Neuron (in vitro differentiated cells): ENCODE measurements at regions not wholly inside any gene's neighbourhood (a gene's known extent, or its start where the extent isn't known, plus 50 kb on each side); places are given as distances from the start of the nearest gene placed in this dataset.

Experiments
- H2AFZ ChIP-seq: one replicate; pipeline ENCODE4 v1.6.1; 2013; ENCODE audit warnings: low read depth, mild to moderate bottlenecking, inconsistent platforms, low read length, moderate library complexity
- H3K27me3 ChIP-seq: one replicate; pipeline ENCODE4 v1.6.1; 2013; ENCODE audit warnings: low read length; ENCODE audit not compliant: insufficient read depth
- H3K36me3 ChIP-seq: one replicate; pipeline ENCODE4 v1.6.1; 2013; ENCODE audit warnings: low read length; ENCODE audit not compliant: insufficient read depth
- H3K4me1 ChIP-seq: one replicate; pipeline ENCODE4 v1.6.1; 2013; ENCODE audit warnings: low read length; ENCODE audit not compliant: insufficient read depth
- H3K4me3 ChIP-seq: 2 replicates; pipeline ENCODE4 v1.5.1; 2013; ENCODE audit warnings: mild to moderate bottlenecking, low read length, moderate library complexity
- H3K9me3 ChIP-seq: one replicate; pipeline ENCODE4 v1.6.1; 2013; ENCODE audit warnings: low read length

DNA sequence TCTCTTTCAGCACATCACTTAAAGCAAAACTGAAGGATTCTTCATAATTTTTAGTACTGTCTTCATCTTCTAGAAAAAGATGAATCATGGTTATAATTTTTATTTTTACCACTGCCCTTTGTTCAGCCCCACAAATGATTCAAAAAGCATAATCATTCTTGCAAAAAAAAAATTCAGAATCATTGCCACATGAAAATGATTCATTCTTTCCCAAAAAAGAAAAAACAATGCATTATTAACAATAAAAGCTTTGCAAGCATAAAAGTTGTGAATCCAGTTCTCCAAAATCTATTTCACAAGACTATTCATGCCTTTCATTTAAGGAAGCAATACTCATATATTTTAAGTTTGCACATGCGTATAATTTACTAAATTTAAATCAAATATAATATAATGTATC, 204.8 kb downstream of the RBM43 start:
- no peak overlapping the region for H3K4me3 ChIP-seq
- no peaks in the 10 kb centered on the region for H3K27me3 ChIP-seq
- no peaks in the 10 kb centered on the region for H3K36me3 ChIP-seq
- peaks cover 4% of the 10 kb centered on the region for H3K9me3 ChIP-seq
- H3K4me1 ChIP-seq: no peaks in the 10 kb centered on the region
- no peak overlapping the region for H2AFZ ChIP-seq

DNA sequence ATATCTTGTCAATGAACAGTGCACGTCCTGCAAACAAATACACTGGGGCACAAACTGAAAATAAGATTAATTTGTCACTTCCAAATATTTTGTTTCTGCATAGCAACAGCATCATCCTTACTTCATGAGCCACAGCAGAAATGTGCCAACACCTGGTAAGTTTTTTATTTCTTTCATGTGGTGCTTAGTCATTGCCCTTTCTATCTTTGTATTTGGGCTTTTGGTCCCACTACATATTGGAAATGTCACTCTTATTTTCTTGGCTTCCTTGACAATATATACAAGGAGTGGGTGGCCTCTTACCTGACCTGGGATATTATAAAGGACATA, 208.0 kb downstream of the RBM43 start:
- no peaks in the 10 kb centered on the region for H3K36me3 ChIP-seq
- no peak overlapping the region for H3K4me3 ChIP-seq
- no peaks in the 10 kb centered on the region for H3K4me1 ChIP-seq
- no peaks in the 10 kb centered on the region for H3K9me3 ChIP-seq
- H2AFZ ChIP-seq: no peak overlapping the region
- no peaks in the 10 kb centered on the region for H3K27me3 ChIP-seq

DNA sequence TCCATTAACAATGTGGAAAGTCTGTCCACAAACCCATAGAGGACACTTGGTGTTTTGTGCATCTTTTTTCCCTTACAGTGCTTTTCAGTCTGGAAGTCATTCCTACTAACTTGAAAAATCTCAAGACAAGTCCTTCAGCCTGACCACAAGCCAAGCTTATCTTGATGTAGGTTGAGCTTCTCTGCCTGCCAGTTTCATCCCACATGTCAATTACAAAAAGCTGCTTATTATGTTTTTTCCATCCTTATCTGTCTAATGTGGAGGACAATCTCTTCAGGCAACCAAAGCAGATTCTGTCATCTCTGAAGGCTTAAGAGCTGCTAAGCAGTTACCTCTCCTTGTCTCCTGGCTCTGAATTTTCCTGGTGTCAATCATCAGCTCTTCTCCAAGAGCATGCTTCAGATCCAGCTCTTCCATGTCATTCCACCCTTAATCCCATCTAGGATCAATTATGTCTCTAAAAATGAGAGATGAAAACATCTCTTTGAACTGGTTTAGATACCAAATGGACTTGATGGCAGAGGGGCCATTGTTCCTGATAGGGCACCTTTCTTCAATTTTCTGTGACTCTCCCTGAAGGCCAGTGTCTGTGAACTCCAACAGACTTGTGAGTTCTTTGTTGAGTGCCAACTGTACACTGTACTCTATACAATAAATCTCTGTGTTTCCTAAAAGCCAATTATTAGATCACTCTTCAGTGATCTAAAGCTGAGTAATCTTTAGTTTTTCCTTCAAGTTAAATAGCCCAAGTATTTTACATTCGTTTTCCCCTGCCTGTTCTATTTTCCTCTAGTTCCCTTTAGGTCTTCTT, 208.6 kb downstream of the RBM43 start:
- Histone ChIP-seq H3K4me1 (no peaks in the 10 kb centered on the region), H3K27me3 (no peaks in the 10 kb centered on the region), H2AFZ (no peak overlapping the region), H3K36me3 (no peaks in the 10 kb centered on the region), H3K9me3 (no peaks in the 10 kb centered on the region), H3K4me3 (no peak overlapping the region)

DNA sequence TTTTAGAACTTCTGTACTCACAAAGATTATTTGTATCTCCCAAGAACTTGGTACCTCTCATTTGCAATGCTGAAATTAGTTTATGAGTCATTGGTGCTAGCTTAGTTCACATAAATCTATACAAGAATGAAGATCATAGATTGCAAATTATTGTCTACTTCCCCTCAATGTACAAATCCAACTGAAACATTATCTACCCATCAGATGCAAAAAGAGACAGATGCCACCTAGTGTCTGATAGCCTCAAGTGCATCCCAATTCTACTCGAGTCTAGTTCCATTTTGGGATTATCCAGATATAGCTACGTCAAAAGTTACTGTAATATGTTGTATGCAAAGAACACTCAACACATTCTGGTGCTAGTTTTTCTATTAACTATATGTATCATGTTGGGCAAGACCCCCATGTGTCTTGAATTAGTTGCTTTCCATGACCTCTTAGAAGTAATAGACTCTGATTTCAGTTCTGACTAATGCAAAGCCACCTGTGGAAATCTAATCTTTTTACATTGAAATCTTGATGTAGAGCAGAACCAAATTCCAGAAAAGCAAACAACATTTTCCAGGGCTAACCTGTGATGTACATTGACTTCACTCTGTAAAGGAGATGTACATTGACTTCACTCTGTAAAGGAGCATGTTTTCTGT, 210.0 kb downstream of the RBM43 start:
- no peaks in the 10 kb centered on the region for H3K9me3 ChIP-seq
- H2AFZ ChIP-seq: no peak overlapping the region
- no peaks in the 10 kb centered on the region for H3K4me1 ChIP-seq
- H3K27me3 ChIP-seq: no peaks in the 10 kb centered on the region
- H3K4me3 ChIP-seq: no peak overlapping the region
- H3K36me3 ChIP-seq: no peaks in the 10 kb centered on the region

DNA sequence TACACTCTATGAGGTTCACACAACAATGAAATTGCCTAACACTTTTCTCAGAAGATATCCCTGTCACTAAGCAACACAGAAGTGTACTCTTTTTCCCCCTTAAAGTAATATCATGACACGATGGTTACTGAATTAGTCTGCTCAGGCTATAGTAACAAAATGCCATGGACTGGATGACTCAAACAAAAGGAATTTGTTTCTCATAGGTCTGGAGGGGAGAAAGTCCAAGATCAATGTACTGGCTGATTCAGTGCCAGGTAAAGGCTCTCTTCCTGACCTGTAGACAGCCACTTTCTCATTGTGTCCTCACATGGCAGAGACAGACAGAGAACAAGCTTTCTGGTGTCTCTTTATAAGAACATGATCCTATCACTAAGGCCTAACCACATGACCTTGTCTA, 211.9 kb downstream of the RBM43 start:
- Histone ChIP-seq H3K4me1 (no peaks in the 10 kb centered on the region), H2AFZ (no peak overlapping the region), H3K36me3 (no peaks in the 10 kb centered on the region), H3K4me3 (no peak overlapping the region), H3K27me3 (no peaks in the 10 kb centered on the region), H3K9me3 (no peaks in the 10 kb centered on the region)

DNA sequence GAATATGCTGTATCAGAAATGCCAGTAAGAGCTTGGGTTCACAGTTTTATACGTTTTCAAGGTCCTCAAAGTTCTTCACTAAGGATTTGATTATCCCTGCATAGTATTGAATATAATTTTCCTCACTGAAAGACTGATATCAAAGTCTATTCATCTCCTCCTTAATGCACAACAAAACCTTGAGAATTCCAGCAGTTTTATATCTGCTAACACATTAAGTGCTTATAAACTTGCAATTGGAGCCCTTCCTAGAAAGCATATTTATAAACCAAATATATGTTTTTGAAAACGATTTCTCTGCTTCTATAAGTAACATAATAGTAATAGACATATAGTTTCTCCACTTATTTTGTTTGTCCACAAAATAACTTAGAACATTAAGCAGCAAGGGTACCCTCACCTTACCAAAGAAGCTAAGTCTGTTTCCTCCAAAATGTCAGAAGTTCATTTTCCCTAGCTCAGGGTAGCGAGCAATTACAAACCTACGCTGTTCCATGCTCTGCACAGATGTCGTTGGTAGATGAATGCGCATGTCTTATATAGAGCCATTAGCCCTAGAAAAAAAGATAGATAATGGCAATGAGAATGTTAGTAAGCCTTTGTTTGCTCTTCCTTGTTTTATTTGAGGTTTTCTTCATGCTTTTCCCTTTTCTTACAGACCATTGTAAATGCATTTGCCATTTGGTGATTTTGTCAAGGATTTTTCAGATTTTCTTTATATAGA, 213.2 kb downstream of the RBM43 start:
- Histone ChIP-seq H2AFZ (no peak overlapping the region), H3K4me1 (no peaks in the 10 kb centered on the region)

DNA sequence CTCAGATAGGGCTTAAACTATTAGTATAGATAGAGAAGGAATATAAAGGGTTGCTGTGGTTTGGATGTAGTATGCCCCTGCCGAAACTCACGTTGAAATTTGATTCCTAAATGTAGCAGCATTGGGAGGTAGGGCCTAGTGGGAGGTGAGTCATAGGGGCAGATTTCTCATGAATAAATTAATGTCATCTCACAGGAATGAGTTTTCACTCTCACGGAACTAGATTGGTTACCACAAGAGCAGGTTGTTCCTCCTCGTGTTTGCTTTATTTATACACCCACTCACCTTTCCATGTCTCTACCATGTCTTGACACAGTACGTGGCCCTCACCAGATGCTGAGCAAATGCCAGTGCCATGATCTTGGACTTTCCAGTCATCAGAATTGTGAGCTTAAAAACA, 218.2 kb downstream of the RBM43 start:
- Histone ChIP-seq H2AFZ (no peak overlapping the region), H3K36me3 (no peaks in the 10 kb centered on the region), H3K27me3 (no peaks in the 10 kb centered on the region), H3K4me1 (peaks cover 1% of the 10 kb centered on the region), H3K9me3 (no peaks in the 10 kb centered on the region), H3K4me3 (no peak overlapping the region)

More for the DNA sequence above, 213.2 kb downstream of the RBM43 start:
- Histone ChIP-seq H3K4me3 (no peak overlapping the region), H3K27me3 (no peaks in the 10 kb centered on the region), H3K9me3 (no peaks in the 10 kb centered on the region), H3K36me3 (no peaks in the 10 kb centered on the region)

DNA sequence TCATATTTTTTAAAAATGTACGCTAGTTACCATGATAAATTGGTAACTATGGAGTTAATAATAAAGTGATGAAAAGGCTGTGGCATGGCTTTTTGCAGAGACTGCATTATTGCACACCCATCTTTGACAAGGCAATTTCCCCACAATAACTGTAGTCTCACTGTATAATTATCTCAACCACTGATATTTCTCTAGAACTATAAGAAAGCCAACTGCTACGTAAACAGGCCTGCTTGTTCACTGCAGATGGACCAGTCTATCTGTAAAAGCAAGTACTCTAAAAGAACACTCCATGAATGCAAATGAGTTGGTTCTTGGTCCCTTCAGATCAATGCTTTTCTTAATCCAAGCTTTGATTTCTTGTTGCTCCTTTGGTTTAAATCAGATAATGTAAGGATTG, 218.7 kb downstream of the RBM43 start:
- H3K4me1 ChIP-seq: peaks cover 4% of the 10 kb centered on the region
- no peak overlapping the region for H3K4me3 ChIP-seq
- H3K9me3 ChIP-seq: no peaks in the 10 kb centered on the region
- no peaks in the 10 kb centered on the region for H3K27me3 ChIP-seq
- no peaks in the 10 kb centered on the region for H3K36me3 ChIP-seq
- no peak overlapping the region for H2AFZ ChIP-seq

DNA sequence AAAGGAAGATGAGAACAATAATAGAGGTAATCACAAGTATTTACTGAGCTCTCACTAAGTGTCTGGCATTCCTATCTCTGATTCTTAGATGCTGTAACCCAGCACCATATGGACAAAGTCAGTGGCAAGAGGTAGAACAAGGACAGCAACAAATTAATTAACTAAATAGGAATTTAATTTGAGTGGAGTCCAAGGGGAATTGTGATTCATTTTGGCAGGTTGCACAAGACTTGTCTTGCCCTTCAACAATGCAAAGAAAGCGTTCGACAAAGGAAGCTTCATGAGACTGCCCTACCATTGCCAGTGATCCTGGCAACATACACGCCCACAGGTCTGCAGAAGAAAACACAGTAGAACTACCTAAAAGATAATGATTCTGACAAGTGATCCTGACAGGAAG, 221.6 kb downstream of the RBM43 start:
- Histone ChIP-seq H3K36me3 (no peaks in the 10 kb centered on the region), H2AFZ (no peak overlapping the region), H3K9me3 (no peaks in the 10 kb centered on the region), H3K4me3 (no peak overlapping the region), H3K4me1 (peaks cover 7% of the 10 kb centered on the region), H3K27me3 (no peaks in the 10 kb centered on the region)

DNA sequence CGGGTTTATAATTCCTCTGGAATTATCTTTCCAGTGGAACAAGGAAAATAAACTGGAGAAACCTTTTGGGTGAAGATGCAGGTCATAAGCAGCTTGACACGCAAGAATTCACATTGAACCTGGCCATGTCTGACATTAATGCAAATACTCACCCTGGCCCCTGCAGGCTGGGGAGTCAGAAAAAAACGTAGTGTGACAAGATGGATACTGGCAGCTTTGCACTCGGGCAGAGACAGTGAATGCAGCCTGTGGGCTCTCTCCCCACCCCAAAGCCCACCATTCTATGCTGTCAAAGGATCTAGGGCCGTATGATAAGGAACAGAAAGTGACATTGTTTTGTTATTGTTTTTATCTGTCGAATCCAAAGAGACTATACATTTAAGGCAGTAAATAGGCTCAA, 223.1 kb downstream of the RBM43 start:
- H3K4me1 ChIP-seq: peaks cover 7% of the 10 kb centered on the region
- H3K27me3 ChIP-seq: no peaks in the 10 kb centered on the region
- no peaks in the 10 kb centered on the region for H3K9me3 ChIP-seq
- H3K36me3 ChIP-seq: no peaks in the 10 kb centered on the region
- no peak overlapping the region for H3K4me3 ChIP-seq
- no peak overlapping the region for H2AFZ ChIP-seq

DNA sequence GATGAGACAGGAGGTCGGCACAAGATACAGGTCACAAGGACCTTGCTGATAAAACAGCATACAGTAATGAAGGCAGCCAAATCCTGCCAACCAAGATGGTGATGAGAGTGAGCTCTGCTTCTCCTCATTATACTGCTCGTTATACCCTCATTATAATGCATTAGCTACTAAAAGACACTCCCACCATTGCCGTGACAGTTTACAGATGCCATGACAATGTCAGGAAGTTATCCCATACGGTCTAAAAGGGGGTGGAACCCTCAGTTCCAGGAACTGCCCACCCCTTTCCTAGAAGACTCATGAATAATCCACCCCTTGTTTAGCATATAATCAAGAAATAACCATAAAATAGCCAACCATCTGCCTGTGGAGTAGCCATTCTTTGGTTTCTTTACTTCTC, 224.2 kb downstream of the RBM43 start:
- H3K4me3 ChIP-seq: no peak overlapping the region
- H3K27me3 ChIP-seq: no peaks in the 10 kb centered on the region

DNA sequence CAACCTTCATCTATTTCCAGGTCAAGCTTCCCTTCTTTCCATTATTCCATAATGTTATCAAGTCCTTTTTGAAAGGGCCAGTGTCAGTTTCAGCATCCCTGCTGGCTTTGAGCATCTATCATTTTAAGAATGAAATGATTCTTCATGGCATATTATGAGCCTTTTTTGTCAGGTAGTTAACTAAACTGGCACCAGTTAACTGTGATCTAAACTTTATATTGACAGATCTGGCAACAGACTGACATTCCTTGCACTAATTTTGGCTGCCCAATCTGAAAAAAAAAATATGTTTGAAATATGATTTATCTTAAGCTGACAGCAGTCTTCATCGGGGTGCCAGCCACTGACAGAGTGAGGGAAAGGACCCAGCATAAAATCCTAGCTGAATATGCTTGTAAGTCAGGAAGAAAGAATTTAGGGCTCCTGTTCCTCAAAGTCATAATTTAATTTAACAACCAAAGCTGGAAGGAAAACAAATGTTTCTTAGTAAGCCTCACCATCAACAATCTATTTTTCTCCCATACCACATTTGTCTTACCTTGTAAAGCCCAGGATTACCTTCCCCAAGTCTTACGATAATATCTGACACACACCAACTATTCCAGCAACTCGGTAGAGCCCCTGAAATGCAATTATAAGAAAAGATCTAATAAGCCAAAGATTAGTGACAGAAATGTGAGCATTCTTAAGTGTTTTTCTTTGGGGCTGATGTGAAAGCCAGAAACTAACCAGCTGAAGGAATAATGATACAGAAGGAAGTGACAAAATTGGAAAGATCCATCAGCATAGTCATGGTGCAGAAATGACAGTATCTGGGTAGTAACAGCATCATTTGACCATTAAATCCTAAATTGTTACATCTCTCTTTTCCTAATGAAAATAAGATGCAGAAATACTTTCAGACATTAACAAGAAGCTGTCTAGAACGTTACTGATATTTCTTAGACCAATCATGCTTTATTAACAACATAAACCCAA, 228.1 kb downstream of the RBM43 start:
- H3K36me3 ChIP-seq: no peaks in the 10 kb centered on the region
- no peak overlapping the region for H2AFZ ChIP-seq
- H3K4me1 ChIP-seq: peaks cover 7% of the 10 kb centered on the region
- no peaks in the 10 kb centered on the region for H3K27me3 ChIP-seq
- no peak overlapping the region for H3K4me3 ChIP-seq
- no peaks in the 10 kb centered on the region for H3K9me3 ChIP-seq

More for the DNA sequence above, 224.2 kb downstream of the RBM43 start:
- Histone ChIP-seq H3K36me3 (no peaks in the 10 kb centered on the region), H3K4me1 (peaks cover 7% of the 10 kb centered on the region), H3K9me3 (no peaks in the 10 kb centered on the region), H2AFZ (no peak overlapping the region)
